ENCODE measurements at regions not wholly inside any gene's neighbourhood (a gene's known extent, or its start where the extent isn't known, plus 50 kb on each side); places are given as distances from the start of the nearest gene placed in this dataset.
A peak's percentile ranks its signal among the peaks of the same experiment; 100 is the strongest.

DNA sequence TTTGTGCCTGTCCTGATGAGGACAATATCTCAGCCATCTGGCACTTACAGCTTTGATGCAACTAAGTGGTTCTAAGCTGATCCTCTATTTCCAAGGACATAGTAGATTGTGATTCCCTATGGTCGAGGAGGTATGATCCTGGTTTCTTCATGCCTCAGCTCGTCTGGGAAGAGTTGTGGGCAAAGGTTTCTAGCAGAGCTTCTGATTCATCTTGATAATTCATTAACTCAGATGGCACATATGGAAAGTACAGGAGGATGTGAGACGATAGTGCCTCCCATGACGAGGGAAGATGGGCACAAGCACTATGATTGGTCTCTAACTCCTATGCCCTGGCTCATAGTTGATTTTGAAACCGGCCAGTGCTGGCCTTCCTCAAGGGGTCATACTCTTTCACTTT lies 334.2 kb upstream of the SEMA6D start:
- H3K36me3 ChIP-seq (replicated peaks in 1 of 2; ENCODE audit: insufficient read depth in 1 of 2, low read depth in 2 of 2): no peaks in the 10 kb centered on the region
- H3K4me1 ChIP-seq: peaks cover 9% of the 10 kb centered on the region
- H3K27me3 ChIP-seq: no peaks in the 10 kb centered on the region
- H3K27ac ChIP-seq: no peak overlapping the region
- no peak for TF ChIP-seq POLR2A (IDR thresholded peaks at IDR 0.05)
- no peak for TF ChIP-seq CTCF (IDR thresholded peaks at IDR 0.05)
- no peak overlapping the region for H3K4me3 ChIP-seq
- intact Hi-C loops (cut with DNase I): no loop called here
- ATAC-seq (no peak), DNase-seq (no peak)
- WGBS, 2 donors: 76 to 88% methylated on average over 5 of the region's 5 CpGs
- H3K9me3 ChIP-seq: no peaks in the 10 kb centered on the region

DNA sequence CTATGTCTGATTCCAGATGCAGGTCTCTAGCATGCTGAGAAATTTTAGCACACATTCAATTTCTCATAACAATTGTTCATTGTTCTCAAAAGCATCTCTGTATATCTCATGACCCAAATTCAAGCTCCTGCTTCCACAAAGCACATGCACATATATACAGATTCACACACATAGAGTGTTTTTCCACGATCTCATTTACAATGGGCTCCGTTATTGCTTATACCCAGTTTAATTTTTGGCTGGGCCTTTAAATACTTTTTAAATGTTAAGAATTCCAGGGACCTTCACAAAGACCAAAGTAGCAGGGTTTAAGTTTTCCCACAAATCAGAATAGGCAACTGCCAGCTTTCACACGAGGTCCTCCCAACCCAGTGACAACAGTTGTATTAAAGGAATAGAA lies 333.5 kb upstream of the SEMA6D start:
- Histone ChIP-seq H3K27me3 (no peaks in the 10 kb centered on the region), H3K36me3 (replicated peaks in 1 of 2; ENCODE audit: insufficient read depth in 1 of 2, low read depth in 2 of 2) (no peaks in the 10 kb centered on the region), H3K27ac (no peak overlapping the region), H3K9me3 (no peaks in the 10 kb centered on the region), H3K4me3 (no peak overlapping the region), H3K4me1 (peaks cover 9% of the 10 kb centered on the region)
- intact Hi-C loops (cut with DNase I): no loop called here
- 61% methylated on average over 3 of the region's 3 CpGs for WGBS, 2 donors
- DNase-seq (no peak), ATAC-seq (no peak)
- TF ChIP-seq POLR2A (IDR thresholded peaks at IDR 0.05): no peak
- no peak for TF ChIP-seq CTCF (IDR thresholded peaks at IDR 0.05)

GRCh38 chr15:47384341-47384740 lies 333.0 kb upstream of the SEMA6D start:
- TF ChIP-seq POLR2A (IDR thresholded peaks at IDR 0.05) (no peak), CTCF (IDR thresholded peaks at IDR 0.05) (no peak)
- DNase-seq (peak in 2 of 4 donors; percentile 11 to 13), ATAC-seq (no peak)
- H3K36me3 ChIP-seq (replicated peaks in 1 of 2; ENCODE audit: insufficient read depth in 1 of 2, low read depth in 2 of 2): no peaks in the 10 kb centered on the region
- H3K9me3 ChIP-seq: no peaks in the 10 kb centered on the region
- H3K4me3 ChIP-seq: no peak overlapping the region
- H3K27ac ChIP-seq: no peak overlapping the region
- peaks cover 9% of the 10 kb centered on the region for H3K4me1 ChIP-seq
- H3K27me3 ChIP-seq: no peaks in the 10 kb centered on the region
- intact Hi-C loops (cut with DNase I): no loop called here
- 58 to 71% methylated on average over 4 of the region's 4 CpGs for WGBS, 2 donors

GRCh38 chr15:47384776-47385175 lies 332.5 kb upstream of the SEMA6D start:
- DNase-seq (no peak), ATAC-seq (no peak)
- 81 to 97% methylated on average over 2 of the region's 2 CpGs for WGBS, 2 donors
- H3K36me3 ChIP-seq (replicated peaks in 1 of 2; ENCODE audit: insufficient read depth in 1 of 2, low read depth in 2 of 2): no peaks in the 10 kb centered on the region
- TF ChIP-seq POLR2A (IDR thresholded peaks at IDR 0.05) (no peak), CTCF (IDR thresholded peaks at IDR 0.05) (no peak)
- H3K4me3 ChIP-seq: no peak overlapping the region
- no peaks in the 10 kb centered on the region for H3K27me3 ChIP-seq
- H3K9me3 ChIP-seq: no peaks in the 10 kb centered on the region
- intact Hi-C loops (cut with DNase I): no loop called here
- no peak overlapping the region for H3K27ac ChIP-seq
- H3K4me1 ChIP-seq: peaks cover 9% of the 10 kb centered on the region

- ATAC-seq: peak; percentile 40
- H3K27ac ChIP-seq: no peak overlapping the region
- TF ChIP-seq POLR2A (IDR thresholded peaks at IDR 0.05) (no peak), CTCF (IDR thresholded peaks at IDR 0.05) (no peak)
- no peaks in the 10 kb centered on the region for H3K27me3 ChIP-seq
- intact Hi-C loops (cut with DNase I): no loop called here
- peaks cover 9% of the 10 kb centered on the region for H3K4me1 ChIP-seq
- WGBS, 2 donors: 62 to 69% methylated on average over 5 of the region's 5 CpGs
- H3K9me3 ChIP-seq: no peaks in the 10 kb centered on the region
- H3K4me3 ChIP-seq: no peak overlapping the region
- peak; percentile 29 to 72 (median 42) for DNase-seq
- no peaks in the 10 kb centered on the region for H3K36me3 ChIP-seq (replicated peaks in 1 of 2; ENCODE audit: insufficient read depth in 1 of 2, low read depth in 2 of 2)
Observed at GRCh38 chr15:47386459-47386858, 330.8 kb upstream of the SEMA6D start.

All from body of pancreas (tissue), 4 donors.